Neural progenitor cell (in vitro differentiated cells): ENCODE measurements at regions not wholly inside any gene's neighbourhood (a gene's known extent, or its start where the extent isn't known, plus 50 kb on each side); places are given as distances from the start of the nearest gene placed in this dataset.

ENCODE experiments used
- DNase-seq: peaks from one replicate; pipeline ENCODE4 v3.0.0-alpha.2; 2016; ENCODE audit warnings: low spot score
- H2AFZ ChIP-seq: fragments of 200-600 bp; sonication (generic); replicated peaks from 2 replicates; pipeline ENCODE4 v1.6.1; 2016; ENCODE audit warnings: antibody characterized with exemption
- H3F3A ChIP-seq: fragments of 200-600 bp; sonication (generic); 2 replicates; pipeline ENCODE4 v1.6.1; 2016; ENCODE audit warnings: antibody characterized with exemption, low read depth
- H3K27ac ChIP-seq: fragments of 200-600 bp; sonication (generic); 2 replicates; pipeline ENCODE4 v1.5.1; 2016; ENCODE audit warnings: mild to moderate bottlenecking
- H3K27me3 ChIP-seq: fragments of 200-600 bp; sonication (generic); 2 replicates; pipeline ENCODE4 v1.6.1; 2016; ENCODE audit warnings: mild to moderate bottlenecking, moderate library complexity
- H3K36me3 ChIP-seq: fragments of 200-600 bp; sonication (generic); 2 replicates; pipeline ENCODE4 v1.5.1; 2016
- H3K4me1 ChIP-seq: fragments of 200-600 bp; sonication (generic); 2 replicates; pipeline ENCODE4 v1.6.1; 2016; ENCODE audit warnings: mixed run types
- H3K4me2 ChIP-seq: fragments of 200-600 bp; sonication (generic); 2 replicates; pipeline ENCODE4 v1.6.1; 2016
- H3K4me3 ChIP-seq: fragments of 200-600 bp; sonication (generic); 2 replicates; pipeline ENCODE4 v1.5.1; 2016
- H3K79me2 ChIP-seq: fragments of 200-600 bp; sonication (generic); 2 replicates; pipeline ENCODE4 v1.6.1; 2016; ENCODE audit warnings: low read depth
- H3K9ac ChIP-seq: fragments of 200-600 bp; sonication (generic); 2 replicates; pipeline ENCODE4 v1.6.1; 2016
- H3K9me3 ChIP-seq: fragments of 200-600 bp; sonication (generic); 2 replicates; pipeline ENCODE4 v1.5.1; 2016; ENCODE audit warnings: low read depth
- H4K20me1 ChIP-seq: fragments of 200-600 bp; sonication (generic); 2 replicates; pipeline ENCODE4 v1.6.1; 2016; ENCODE audit warnings: low read depth
- H3K27ac Mint-ChIP-seq: 3 replicates; pipeline ENCODE4 v1.8.0; 2021; ENCODE audit warnings: mixed read lengths
- H3K27me3 Mint-ChIP-seq: 2 replicates; pipeline ENCODE4 v1.8.0; 2022; ENCODE audit warnings: low read depth, mild to moderate bottlenecking, inconsistent platforms, moderate library complexity, mixed read lengths; ENCODE audit not compliant: insufficient read depth
- H3K36me3 Mint-ChIP-seq: 3 replicates; pipeline ENCODE4 v1.8.0; 2021; ENCODE audit warnings: mixed read lengths
- H3K4me1 Mint-ChIP-seq: 3 replicates; pipeline ENCODE4 v1.8.0; 2021; ENCODE audit warnings: mixed read lengths
- H3K4me3 Mint-ChIP-seq: 3 replicates; pipeline ENCODE4 v1.8.0; 2021; ENCODE audit warnings: mild to moderate bottlenecking, moderate library complexity, mixed read lengths
- H3K9me3 Mint-ChIP-seq: 3 replicates; pipeline ENCODE4 v1.8.0; 2020; ENCODE audit warnings: mixed read lengths
- CTCF ChIP-seq: fragments of 200-600 bp; sonication (generic); IDR thresholded peaks from 2 replicates; pipeline ENCODE4 v1.5.1; 2017; ENCODE audit warnings: antibody characterized with exemption, mild to moderate bottlenecking
- EZH2 ChIP-seq: fragments of 200-600 bp; sonication (generic); IDR thresholded peaks from 2 replicates; pipeline ENCODE4 v1.6.1; 2017; ENCODE audit warnings: antibody characterized with exemption, mild to moderate bottlenecking, moderate library complexity
- EZH2phosphoT487 ChIP-seq: fragments of 200-600 bp; sonication (generic); IDR thresholded peaks from 2 replicates; pipeline ENCODE4 v1.6.1; 2017; ENCODE audit warnings: antibody characterized with exemption

DNA sequence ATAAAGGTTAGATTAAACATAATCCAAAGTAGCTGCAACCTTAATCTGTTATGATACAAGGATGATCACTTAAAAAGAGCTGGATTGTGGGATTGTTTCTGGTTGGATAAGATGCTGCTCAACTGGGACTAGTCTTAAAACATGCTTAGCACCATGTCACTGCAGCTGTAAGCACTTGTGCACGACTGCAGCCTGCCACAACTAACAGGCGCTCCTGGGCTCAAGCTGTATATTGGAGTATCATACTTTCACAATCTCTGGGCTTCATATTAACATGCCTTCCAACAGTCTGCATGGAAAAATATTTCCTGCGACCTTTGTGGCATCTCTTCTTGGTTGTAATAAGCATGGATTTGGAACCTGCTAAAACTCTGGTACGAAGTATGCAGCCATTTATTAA lies 493.0 kb upstream of the PITX2 start:
- Histone ChIP-seq H3K4me1 (no peaks in the 10 kb centered on the region), H3K36me3 (no peaks in the 10 kb centered on the region), H3K9me3 (no peaks in the 10 kb centered on the region), H3K4me2 (no peak overlapping the region), H4K20me1 (no peaks in the 10 kb centered on the region), H3K4me3 (no peak overlapping the region), H3K79me2 (no peaks in the 10 kb centered on the region), H3K9ac (no peak overlapping the region), H3F3A (no peaks in the 10 kb centered on the region), H3K27ac (no peak overlapping the region), H2AFZ (no peak overlapping the region), H3K27me3 (no peaks in the 10 kb centered on the region)
- Mint-ChIP-seq H3K27me3 (no peaks in the 10 kb centered on the region), H3K4me1 (no peaks in the 10 kb centered on the region), H3K9me3 (no peaks in the 10 kb centered on the region), H3K4me3 (no peak overlapping the region), H3K27ac (no peak overlapping the region), H3K36me3 (no peaks in the 10 kb centered on the region)
- DNase-seq: no peak
- TF ChIP-seq EZH2phosphoT487 (no peak), CTCF (no peak), EZH2 (no peak)

DNA sequence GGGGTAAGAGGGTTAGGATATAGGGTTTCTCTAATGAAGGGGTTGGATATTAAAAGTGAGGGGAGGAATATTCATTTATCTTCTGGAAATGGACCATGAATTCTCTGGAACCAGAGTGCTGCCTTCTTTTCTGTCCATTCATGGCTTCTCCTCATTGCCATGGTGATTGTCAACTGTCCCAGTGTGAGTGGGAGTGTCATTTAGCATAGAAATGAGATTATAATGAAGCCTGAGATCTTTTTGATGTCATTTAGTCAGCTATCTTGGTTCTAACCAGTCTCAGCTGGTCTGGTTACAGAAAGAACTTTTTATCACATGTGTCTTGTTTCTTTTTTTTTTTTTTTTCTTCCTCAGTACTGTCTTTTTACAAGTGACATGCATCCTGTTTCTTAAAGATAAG lies 497.3 kb upstream of the PITX2 start:
- H2AFZ ChIP-seq: no peak overlapping the region
- H3K9me3 ChIP-seq: no peaks in the 10 kb centered on the region
- no peak overlapping the region for H3K9ac ChIP-seq
- no peak for DNase-seq
- no peaks in the 10 kb centered on the region for H3F3A ChIP-seq
- H3K4me2 ChIP-seq: no peak overlapping the region
- no peaks in the 10 kb centered on the region for H3K9me3 Mint-ChIP-seq
- H3K36me3 ChIP-seq: no peaks in the 10 kb centered on the region
- no peaks in the 10 kb centered on the region for H3K27me3 Mint-ChIP-seq
- no peaks in the 10 kb centered on the region for H3K27me3 ChIP-seq
- H4K20me1 ChIP-seq: no peaks in the 10 kb centered on the region
- H3K4me3 ChIP-seq: no peak overlapping the region
- no peak for TF ChIP-seq CTCF
- no peak for TF ChIP-seq EZH2
- TF ChIP-seq EZH2phosphoT487: no peak
- no peaks in the 10 kb centered on the region for H3K79me2 ChIP-seq
- H3K36me3 Mint-ChIP-seq: no peaks in the 10 kb centered on the region
- H3K27ac ChIP-seq: no peak overlapping the region
- no peak overlapping the region for H3K4me3 Mint-ChIP-seq
- H3K4me1 Mint-ChIP-seq: no peaks in the 10 kb centered on the region
- no peak overlapping the region for H3K27ac Mint-ChIP-seq
- H3K4me1 ChIP-seq: no peaks in the 10 kb centered on the region

DNA sequence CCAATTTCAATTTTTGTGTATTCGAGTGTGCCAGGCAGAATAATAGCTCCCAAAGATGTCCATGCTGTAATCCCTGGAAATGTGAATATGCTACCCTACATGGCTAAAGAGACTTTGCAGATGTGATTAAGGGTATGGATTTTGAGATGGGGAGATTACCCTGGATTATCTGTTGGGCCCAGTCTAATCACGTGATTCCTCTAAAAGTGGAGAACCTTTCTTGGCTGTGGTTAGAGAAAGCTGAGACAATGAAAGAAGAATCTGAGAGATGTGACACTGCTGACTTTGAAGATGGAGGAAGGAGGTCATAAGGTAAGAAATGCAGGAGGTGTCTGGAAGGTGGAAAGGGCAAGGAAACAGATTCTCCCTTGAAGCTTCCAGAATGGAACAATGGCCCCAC lies 503.5 kb upstream of the PITX2 start:
- Mint-ChIP-seq H3K27ac (no peak overlapping the region), H3K27me3 (no peaks in the 10 kb centered on the region), H3K4me1 (no peaks in the 10 kb centered on the region), H3K4me3 (no peak overlapping the region), H3K9me3 (no peaks in the 10 kb centered on the region), H3K36me3 (no peaks in the 10 kb centered on the region)
- Histone ChIP-seq H3K36me3 (no peaks in the 10 kb centered on the region), H3K9me3 (no peaks in the 10 kb centered on the region), H3K9ac (no peak overlapping the region), H3K4me3 (no peak overlapping the region), H3K4me2 (no peak overlapping the region), H2AFZ (no peak overlapping the region), H3K27me3 (no peaks in the 10 kb centered on the region), H3K79me2 (no peaks in the 10 kb centered on the region), H3F3A (no peaks in the 10 kb centered on the region), H4K20me1 (no peaks in the 10 kb centered on the region), H3K27ac (no peak overlapping the region), H3K4me1 (no peaks in the 10 kb centered on the region)
- TF ChIP-seq EZH2phosphoT487 (no peak), EZH2 (no peak), CTCF (no peak)
- DNase-seq: no peak

GRCh38 chr4:111127841-111128240 lies 505.0 kb upstream of the PITX2 start:
- H3K36me3 Mint-ChIP-seq: no peaks in the 10 kb centered on the region
- no peak overlapping the region for H3K9ac ChIP-seq
- H3K9me3 ChIP-seq: no peaks in the 10 kb centered on the region
- no peaks in the 10 kb centered on the region for H3K27me3 ChIP-seq
- H3K4me2 ChIP-seq: no peak overlapping the region
- no peaks in the 10 kb centered on the region for H3K79me2 ChIP-seq
- H3K4me1 Mint-ChIP-seq: no peaks in the 10 kb centered on the region
- no peaks in the 10 kb centered on the region for H3K27me3 Mint-ChIP-seq
- H3K4me3 ChIP-seq: no peak overlapping the region
- H4K20me1 ChIP-seq: no peaks in the 10 kb centered on the region
- no peak overlapping the region for H2AFZ ChIP-seq
- H3K4me3 Mint-ChIP-seq: no peak overlapping the region
- no peak overlapping the region for H3K27ac ChIP-seq
- H3K27ac Mint-ChIP-seq: no peak overlapping the region
- no peaks in the 10 kb centered on the region for H3K4me1 ChIP-seq
- no peaks in the 10 kb centered on the region for H3K36me3 ChIP-seq
- H3K9me3 Mint-ChIP-seq: no peaks in the 10 kb centered on the region
- no peak for TF ChIP-seq EZH2
- TF ChIP-seq EZH2phosphoT487: no peak
- TF ChIP-seq CTCF: no peak
- DNase-seq: no peak
- H3F3A ChIP-seq: no peaks in the 10 kb centered on the region
